ENCODE measurements at regions not wholly inside any gene's neighbourhood (a gene's known extent, or its start where the extent isn't known, plus 50 kb on each side); places are given as distances from the start of the nearest gene placed in this dataset.

DNA sequence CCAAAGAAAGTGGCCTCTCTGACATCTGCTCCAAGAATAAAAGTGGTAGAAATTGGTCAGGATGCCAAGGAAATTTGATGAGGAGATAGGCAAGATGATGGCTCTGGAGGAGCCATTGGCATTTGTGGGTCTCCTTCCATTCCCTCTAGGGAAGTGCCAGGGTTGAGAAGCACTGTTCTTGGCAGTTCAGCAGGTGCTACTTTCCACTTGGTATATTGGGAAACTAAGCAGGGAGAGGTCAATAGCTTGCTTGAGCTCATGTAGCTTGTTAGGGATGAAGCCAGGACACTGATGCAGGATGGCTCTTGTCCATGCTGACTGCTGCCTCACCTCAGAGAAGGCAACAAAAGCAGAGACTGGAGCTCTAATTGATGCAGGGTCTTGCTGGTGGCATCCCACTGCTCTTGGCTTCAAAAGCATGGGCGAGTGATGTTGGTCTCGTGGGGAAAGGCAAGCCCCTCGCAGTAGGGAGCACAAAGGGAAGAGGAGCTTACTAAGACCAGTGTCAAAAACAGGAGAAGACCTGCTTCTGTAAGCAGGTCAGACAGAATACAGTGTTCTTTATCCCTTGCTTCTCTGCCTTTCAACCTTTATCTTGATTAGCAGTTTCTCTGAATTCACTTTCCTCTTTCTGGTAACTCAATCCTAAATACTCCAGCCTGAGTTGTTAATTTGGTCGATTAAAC, 73.1 kb upstream of the RIPOR2 start:
- FAIRE-seq (no peak), DNase-seq (ENCODE audit: low read depth) (no peak)
- no peaks in the 10 kb centered on the region for H3K36me3 ChIP-seq (ENCODE audit: control insufficient read depth, insufficient read depth, low read length)
- TF ChIP-seq, protein P1, sequence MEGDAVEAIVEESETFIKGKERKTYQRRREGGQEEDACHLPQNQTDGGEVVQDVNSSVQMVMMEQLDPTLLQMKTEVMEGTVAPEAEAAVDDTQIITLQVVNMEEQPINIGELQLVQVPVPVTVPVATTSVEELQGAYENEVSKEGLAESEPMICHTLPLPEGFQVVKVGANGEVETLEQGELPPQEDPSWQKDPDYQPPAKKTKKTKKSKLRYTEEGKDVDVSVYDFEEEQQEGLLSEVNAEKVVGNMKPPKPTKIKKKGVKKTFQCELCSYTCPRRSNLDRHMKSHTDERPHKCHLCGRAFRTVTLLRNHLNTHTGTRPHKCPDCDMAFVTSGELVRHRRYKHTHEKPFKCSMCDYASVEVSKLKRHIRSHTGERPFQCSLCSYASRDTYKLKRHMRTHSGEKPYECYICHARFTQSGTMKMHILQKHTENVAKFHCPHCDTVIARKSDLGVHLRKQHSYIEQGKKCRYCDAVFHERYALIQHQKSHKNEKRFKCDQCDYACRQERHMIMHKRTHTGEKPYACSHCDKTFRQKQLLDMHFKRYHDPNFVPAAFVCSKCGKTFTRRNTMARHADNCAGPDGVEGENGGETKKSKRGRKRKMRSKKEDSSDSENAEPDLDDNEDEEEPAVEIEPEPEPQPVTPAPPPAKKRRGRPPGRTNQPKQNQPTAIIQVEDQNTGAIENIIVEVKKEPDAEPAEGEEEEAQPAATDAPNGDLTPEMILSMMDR (IDR thresholded peaks at IDR 0.05; ENCODE audit: insufficient read depth, low read length, severe bottlenecking): no peak
- no peak overlapping the region for H3K4me3 ChIP-seq (ENCODE audit: low read depth, low read length)
- no peaks in the 10 kb centered on the region for H3K27me3 ChIP-seq (ENCODE audit: control insufficient read depth, insufficient read depth, low read length)

DNA sequence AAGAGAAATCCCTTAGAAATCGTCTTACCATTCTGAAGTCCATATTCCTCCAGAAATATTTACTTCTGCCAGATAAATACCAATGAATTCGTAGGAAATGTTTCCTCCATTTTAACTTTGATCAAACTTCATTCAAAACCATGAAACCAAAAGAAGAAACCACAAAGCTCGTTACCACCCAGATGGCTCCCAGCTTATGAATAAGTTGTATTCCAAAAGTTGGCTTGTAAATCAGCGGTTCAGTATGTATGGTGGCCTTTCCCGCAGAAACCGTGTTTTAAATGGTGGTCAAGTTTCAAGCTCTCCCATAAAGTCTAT, 73.6 kb upstream of the RIPOR2 start:
- TF ChIP-seq, protein P1 (IDR thresholded peaks at IDR 0.05; ENCODE audit: insufficient read depth, low read length, severe bottlenecking): no peak
- no peak overlapping the region for H3K4me3 ChIP-seq (ENCODE audit: low read depth, low read length)
- H3K27me3 ChIP-seq (ENCODE audit: control insufficient read depth, insufficient read depth, low read length): no peaks in the 10 kb centered on the region
- DNase-seq (ENCODE audit: low read depth) (no peak), FAIRE-seq (no peak)
- no peaks in the 10 kb centered on the region for H3K36me3 ChIP-seq (ENCODE audit: control insufficient read depth, insufficient read depth, low read length)

DNA sequence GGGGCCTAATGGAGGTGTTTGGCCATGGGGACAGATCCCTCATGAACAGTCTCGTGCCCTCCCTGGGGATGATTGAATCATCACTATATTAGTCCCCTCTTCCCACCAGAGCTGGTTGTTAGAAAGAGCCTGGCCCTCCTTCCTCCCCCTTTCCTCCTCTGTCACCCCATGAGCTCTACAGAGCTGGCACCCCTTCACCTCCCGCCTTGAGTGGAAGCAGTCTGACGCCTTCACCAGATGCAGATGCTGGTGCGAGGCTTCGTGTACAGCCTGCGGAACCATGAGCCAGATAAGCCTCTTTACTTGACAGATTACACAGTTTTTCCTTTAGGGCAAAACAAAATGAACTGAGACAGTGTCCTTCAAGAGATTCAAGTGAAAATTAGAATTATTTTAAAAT, 74.4 kb upstream of the RIPOR2 start:
- FAIRE-seq (no peak), DNase-seq (ENCODE audit: low read depth) (no peak)
- Histone ChIP-seq H3K27me3 (ENCODE audit: control insufficient read depth, insufficient read depth, low read length) (no peaks in the 10 kb centered on the region), H3K4me3 (ENCODE audit: low read depth, low read length) (no peak overlapping the region), H3K36me3 (ENCODE audit: control insufficient read depth, insufficient read depth, low read length) (no peaks in the 10 kb centered on the region)
- TF ChIP-seq, protein P1 (IDR thresholded peaks at IDR 0.05; ENCODE audit: insufficient read depth, low read length, severe bottlenecking): no peak

DNA sequence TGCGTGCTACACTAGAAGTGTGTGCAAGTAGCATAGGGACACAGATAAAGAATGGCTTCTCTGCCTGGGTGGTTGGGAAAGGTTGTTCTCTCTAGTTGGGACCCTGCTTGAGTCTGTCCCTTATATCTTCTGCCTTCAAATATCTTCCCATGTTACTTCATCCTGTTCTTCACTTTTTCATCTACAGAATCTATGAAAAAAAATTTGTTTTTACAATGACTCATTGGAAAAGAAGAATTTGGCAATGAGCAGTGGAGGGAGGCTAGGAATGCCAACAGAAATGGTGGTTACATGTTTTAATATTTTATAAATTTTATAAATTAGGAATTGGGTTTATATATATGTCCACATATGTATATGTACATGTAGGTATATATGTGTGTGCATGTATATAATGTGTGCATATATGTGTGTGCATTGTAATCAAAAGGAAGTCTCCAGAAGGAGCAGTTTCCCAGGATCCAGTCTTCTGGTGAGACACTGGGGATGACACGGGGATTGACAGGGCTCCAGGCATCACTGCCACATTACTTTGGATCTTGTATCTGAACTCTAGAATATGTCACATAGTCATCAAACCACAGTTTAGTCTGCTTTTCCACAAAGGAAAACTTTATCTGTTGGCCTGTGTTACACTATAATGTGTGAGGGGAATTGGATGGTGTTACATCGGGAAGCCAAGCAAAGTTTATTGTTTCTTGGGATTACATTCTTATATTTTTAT, 75.3 kb upstream of the RIPOR2 start:
- TF ChIP-seq, protein P1 (IDR thresholded peaks at IDR 0.05; ENCODE audit: insufficient read depth, low read length, severe bottlenecking): no peak
- no peaks in the 10 kb centered on the region for H3K27me3 ChIP-seq (ENCODE audit: control insufficient read depth, insufficient read depth, low read length)
- DNase-seq (ENCODE audit: low read depth) (peak; percentile 48), FAIRE-seq (no peak)
- no peaks in the 10 kb centered on the region for H3K36me3 ChIP-seq (ENCODE audit: control insufficient read depth, insufficient read depth, low read length)
- H3K4me3 ChIP-seq (ENCODE audit: low read depth, low read length): no peak overlapping the region

DNA sequence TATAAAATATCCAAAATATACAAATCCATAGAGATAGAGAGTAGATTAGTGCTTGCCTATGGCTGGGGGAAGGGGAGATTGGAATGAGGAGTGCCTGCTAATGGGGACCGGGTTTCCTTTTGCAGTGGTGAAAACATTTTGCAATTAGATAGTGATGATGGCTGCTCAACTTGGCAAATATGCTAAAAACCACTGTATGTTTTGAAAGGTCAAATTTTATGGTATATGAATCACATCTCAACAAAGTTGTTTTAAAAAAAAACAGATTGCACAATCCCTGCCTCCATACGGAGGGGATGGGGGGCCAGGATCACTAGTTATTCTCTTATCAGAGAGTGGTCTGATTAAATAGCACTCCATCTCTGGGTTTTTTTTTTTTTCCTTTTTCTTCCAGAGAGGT, 76.9 kb upstream of the RIPOR2 start:
- H3K4me3 ChIP-seq (ENCODE audit: low read depth, low read length): no peak overlapping the region
- TF ChIP-seq, protein P1 (IDR thresholded peaks at IDR 0.05; ENCODE audit: insufficient read depth, low read length, severe bottlenecking): no peak
- no peaks in the 10 kb centered on the region for H3K27me3 ChIP-seq (ENCODE audit: control insufficient read depth, insufficient read depth, low read length)
- H3K36me3 ChIP-seq (ENCODE audit: control insufficient read depth, insufficient read depth, low read length): no peaks in the 10 kb centered on the region
- DNase-seq (ENCODE audit: low read depth): peak; percentile 75
- FAIRE-seq: no peak

Measured in bronchial epithelial cell (primary cell).